ENCODE measurements at regions not wholly inside any gene's neighbourhood (a gene's known extent, or its start where the extent isn't known, plus 50 kb on each side); places are given as distances from the start of the nearest gene placed in this dataset.

DNA sequence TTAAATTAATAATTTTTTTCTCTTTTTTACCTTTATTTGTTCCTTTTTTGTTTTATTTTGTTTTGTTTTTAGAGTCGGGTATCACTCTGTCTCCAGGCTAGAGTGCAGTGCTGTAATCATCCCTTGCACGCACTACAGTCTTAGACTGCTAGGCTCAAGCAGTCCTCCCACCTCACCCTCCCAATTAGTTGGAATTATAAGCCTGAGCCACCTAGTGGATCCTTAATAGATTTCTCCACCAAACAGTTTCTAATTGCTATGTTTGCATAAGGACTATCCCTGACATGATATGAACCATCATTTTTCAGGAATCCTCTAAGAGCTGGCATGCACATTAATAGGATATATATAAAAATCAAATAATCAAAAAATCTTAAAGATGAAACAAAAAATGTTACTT is 993.2 kb downstream of the OTOL1 start:
- Mint-ChIP-seq H3K4me3 (ENCODE audit: unreplicated experiment) (no peak overlapping the region), H3K9me3 (ENCODE audit: unreplicated experiment) (peaks cover 5% of the 10 kb centered on the region), H3K4me1 (ENCODE audit: low read depth, unreplicated experiment) (no peaks in the 10 kb centered on the region), H3K27ac (ENCODE audit: unreplicated experiment) (no peak overlapping the region), H3K27me3 (ENCODE audit: insufficient read depth, unreplicated experiment) (no peaks in the 10 kb centered on the region), H3K36me3 (ENCODE audit: insufficient read depth, unreplicated experiment) (no peaks in the 10 kb centered on the region)
- ChIA-PET CTCF (no interaction called here), POLR2A (no interaction called here)
- Histone ChIP-seq H3K36me3 (ENCODE audit: control insufficient read depth, insufficient read depth, low read length) (no peaks in the 10 kb centered on the region), H3K9me3 (no peaks in the 10 kb centered on the region), H3K4me1 (no peaks in the 10 kb centered on the region), H3K4me3 (ENCODE audit: low read depth, low read length) (no peak overlapping the region), H3K27me3 (replicated peaks; ENCODE audit: control insufficient read depth, insufficient read depth, low read length) (no peaks in the 10 kb centered on the region)
- BruUV-seq (replicated peaks): no TSS peak
- intact Hi-C loops (cut with micrococcal nuclease; ENCODE audit: unreplicated experiment): no loop called here
- TF ChIP-seq, protein P1, sequence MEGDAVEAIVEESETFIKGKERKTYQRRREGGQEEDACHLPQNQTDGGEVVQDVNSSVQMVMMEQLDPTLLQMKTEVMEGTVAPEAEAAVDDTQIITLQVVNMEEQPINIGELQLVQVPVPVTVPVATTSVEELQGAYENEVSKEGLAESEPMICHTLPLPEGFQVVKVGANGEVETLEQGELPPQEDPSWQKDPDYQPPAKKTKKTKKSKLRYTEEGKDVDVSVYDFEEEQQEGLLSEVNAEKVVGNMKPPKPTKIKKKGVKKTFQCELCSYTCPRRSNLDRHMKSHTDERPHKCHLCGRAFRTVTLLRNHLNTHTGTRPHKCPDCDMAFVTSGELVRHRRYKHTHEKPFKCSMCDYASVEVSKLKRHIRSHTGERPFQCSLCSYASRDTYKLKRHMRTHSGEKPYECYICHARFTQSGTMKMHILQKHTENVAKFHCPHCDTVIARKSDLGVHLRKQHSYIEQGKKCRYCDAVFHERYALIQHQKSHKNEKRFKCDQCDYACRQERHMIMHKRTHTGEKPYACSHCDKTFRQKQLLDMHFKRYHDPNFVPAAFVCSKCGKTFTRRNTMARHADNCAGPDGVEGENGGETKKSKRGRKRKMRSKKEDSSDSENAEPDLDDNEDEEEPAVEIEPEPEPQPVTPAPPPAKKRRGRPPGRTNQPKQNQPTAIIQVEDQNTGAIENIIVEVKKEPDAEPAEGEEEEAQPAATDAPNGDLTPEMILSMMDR (IDR thresholded peaks at IDR 0.05; ENCODE audit: insufficient read depth in 1 of 2, low read depth in 1 of 2, low read length in 1 of 2, severe bottlenecking in 1 of 2, unreplicated experiment in 1 of 2): peak in 1 of 2 experiments; percentile 4
- DNase-seq: no peak

- no TSS peak for BruUV-seq (replicated peaks)
- Mint-ChIP-seq H3K4me3 (ENCODE audit: unreplicated experiment) (no peak overlapping the region), H3K4me1 (ENCODE audit: low read depth, unreplicated experiment) (no peaks in the 10 kb centered on the region), H3K36me3 (ENCODE audit: insufficient read depth, unreplicated experiment) (no peaks in the 10 kb centered on the region), H3K9me3 (ENCODE audit: unreplicated experiment) (peaks cover 5% of the 10 kb centered on the region), H3K27me3 (ENCODE audit: insufficient read depth, unreplicated experiment) (no peaks in the 10 kb centered on the region), H3K27ac (ENCODE audit: unreplicated experiment) (no peak overlapping the region)
- POLR2A ChIA-PET: no interaction called here
- no peaks in the 10 kb centered on the region for H3K36me3 ChIP-seq (ENCODE audit: control insufficient read depth, insufficient read depth, low read length)
- H3K4me1 ChIP-seq: no peaks in the 10 kb centered on the region
- TF ChIP-seq, protein P1 (IDR thresholded peaks at IDR 0.05; ENCODE audit: insufficient read depth in 1 of 2, low read depth in 1 of 2, low read length in 1 of 2, severe bottlenecking in 1 of 2, unreplicated experiment in 1 of 2): no peak
- no peak overlapping the region for H3K4me3 ChIP-seq (ENCODE audit: low read depth, low read length)
- intact Hi-C loops (cut with micrococcal nuclease; ENCODE audit: unreplicated experiment): no loop called here
- no peaks in the 10 kb centered on the region for H3K9me3 ChIP-seq
- no peaks in the 10 kb centered on the region for H3K27me3 ChIP-seq (replicated peaks; ENCODE audit: control insufficient read depth, insufficient read depth, low read length)
- CTCF ChIA-PET: no interaction called here
- DNase-seq: no peak
Observed at GRCh38 chr3:162491952-162492351, 995.3 kb downstream of the OTOL1 start.

GRCh38 chr3:162492446-162493081 is 996.0 kb downstream of the OTOL1 start:
- Mint-ChIP-seq H3K4me3 (ENCODE audit: unreplicated experiment) (no peak overlapping the region), H3K36me3 (ENCODE audit: insufficient read depth, unreplicated experiment) (no peaks in the 10 kb centered on the region), H3K9me3 (ENCODE audit: unreplicated experiment) (peaks cover 5% of the 10 kb centered on the region), H3K27ac (ENCODE audit: unreplicated experiment) (no peak overlapping the region), H3K4me1 (ENCODE audit: low read depth, unreplicated experiment) (no peaks in the 10 kb centered on the region), H3K27me3 (ENCODE audit: insufficient read depth, unreplicated experiment) (no peaks in the 10 kb centered on the region)
- intact Hi-C loops (cut with micrococcal nuclease; ENCODE audit: unreplicated experiment): no loop called here
- Histone ChIP-seq H3K27me3 (replicated peaks; ENCODE audit: control insufficient read depth, insufficient read depth, low read length) (no peaks in the 10 kb centered on the region), H3K4me1 (no peaks in the 10 kb centered on the region), H3K4me3 (ENCODE audit: low read depth, low read length) (no peak overlapping the region), H3K9me3 (no peaks in the 10 kb centered on the region), H3K36me3 (ENCODE audit: control insufficient read depth, insufficient read depth, low read length) (no peaks in the 10 kb centered on the region)
- ChIA-PET CTCF (no interaction called here), POLR2A (no interaction called here)
- TF ChIP-seq, protein P1 (IDR thresholded peaks at IDR 0.05; ENCODE audit: insufficient read depth in 1 of 2, low read depth in 1 of 2, low read length in 1 of 2, severe bottlenecking in 1 of 2, unreplicated experiment in 1 of 2): no peak
- DNase-seq: no peak
- no TSS peak for BruUV-seq (replicated peaks)
